IPS-18a (cell line): ENCODE measurements at regions not wholly inside any gene's neighbourhood (a gene's known extent, or its start where the extent isn't known, plus 50 kb on each side); places are given as distances from the start of the nearest gene placed in this dataset.

ENCODE experiments used
- H3K27ac ChIP-seq: one replicate; pipeline ENCODE4 v1.5.1; 2013; ENCODE audit warnings: low read length
- H3K27me3 ChIP-seq: one replicate; pipeline ENCODE4 v1.6.1; 2013; ENCODE audit warnings: mild to moderate bottlenecking, low read length; ENCODE audit not compliant: control insufficient read depth, insufficient read depth
- H3K36me3 ChIP-seq: one replicate; pipeline ENCODE4 v1.6.1; 2013; ENCODE audit warnings: low read depth, low read length; ENCODE audit not compliant: control insufficient read depth
- H3K4me1 ChIP-seq: one replicate; pipeline ENCODE4 v1.6.1; 2013; ENCODE audit warnings: low read depth, low read length; ENCODE audit not compliant: control insufficient read depth
- H3K4me3 ChIP-seq: one replicate; pipeline ENCODE4 v1.5.1; 2013; ENCODE audit warnings: low read length
- H3K9ac ChIP-seq: one replicate; pipeline ENCODE4 v1.6.1; 2013; ENCODE audit warnings: mild to moderate bottlenecking, low read length, moderate library complexity
- H3K9me3 ChIP-seq: one replicate; pipeline ENCODE4 v1.6.1; 2013; ENCODE audit warnings: low read depth, low read length; ENCODE audit not compliant: control insufficient read depth

DNA sequence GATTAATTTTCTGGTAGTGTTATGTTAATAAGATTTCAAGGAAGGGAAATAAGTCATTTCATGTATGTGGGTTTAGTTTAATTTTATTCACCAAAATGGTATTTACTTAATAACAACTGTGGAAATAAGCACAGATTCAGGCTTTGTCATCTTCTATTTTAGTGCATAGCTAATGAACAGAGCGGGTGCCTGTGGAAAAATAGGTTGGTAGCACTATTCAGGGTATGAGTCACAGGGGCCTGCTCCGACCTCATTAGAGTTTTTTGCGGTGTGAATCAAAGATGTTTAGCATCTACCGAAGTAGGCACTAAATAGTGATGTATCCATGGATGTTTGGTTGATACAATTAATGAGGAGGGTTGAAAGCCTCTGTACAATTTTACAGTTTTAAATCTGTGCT, 78.2 kb downstream of the FAT3 start:
- Histone ChIP-seq H3K36me3 (no peaks in the 10 kb centered on the region), H3K4me1 (peaks cover 25% of the 10 kb centered on the region), H3K9me3 (no peaks in the 10 kb centered on the region), H3K4me3 (no peak overlapping the region), H3K27ac (no peak overlapping the region), H3K9ac (no peak overlapping the region), H3K27me3 (no peaks in the 10 kb centered on the region)

GRCh38 chr11:92304271-92304670, 79.7 kb downstream of the FAT3 start:
- H3K9ac ChIP-seq = no peak overlapping the region
- no peak overlapping the region for H3K4me3 ChIP-seq
- peaks cover 40% of the 10 kb centered on the region for H3K4me1 ChIP-seq
- no peak overlapping the region for H3K27ac ChIP-seq
- no peaks in the 10 kb centered on the region for H3K36me3 ChIP-seq
- H3K27me3 ChIP-seq = no peaks in the 10 kb centered on the region
- H3K9me3 ChIP-seq = no peaks in the 10 kb centered on the region

GRCh38 chr11:92306966-92307510, 82.4 kb downstream of the FAT3 start:
- H3K27me3 ChIP-seq = no peaks in the 10 kb centered on the region
- no peaks in the 10 kb centered on the region for H3K36me3 ChIP-seq
- no peaks in the 10 kb centered on the region for H3K9me3 ChIP-seq
- H3K9ac ChIP-seq = no peak overlapping the region
- H3K4me3 ChIP-seq = no peak overlapping the region
- no peak overlapping the region for H3K27ac ChIP-seq
- peaks cover 63% of the 10 kb centered on the region for H3K4me1 ChIP-seq

DNA sequence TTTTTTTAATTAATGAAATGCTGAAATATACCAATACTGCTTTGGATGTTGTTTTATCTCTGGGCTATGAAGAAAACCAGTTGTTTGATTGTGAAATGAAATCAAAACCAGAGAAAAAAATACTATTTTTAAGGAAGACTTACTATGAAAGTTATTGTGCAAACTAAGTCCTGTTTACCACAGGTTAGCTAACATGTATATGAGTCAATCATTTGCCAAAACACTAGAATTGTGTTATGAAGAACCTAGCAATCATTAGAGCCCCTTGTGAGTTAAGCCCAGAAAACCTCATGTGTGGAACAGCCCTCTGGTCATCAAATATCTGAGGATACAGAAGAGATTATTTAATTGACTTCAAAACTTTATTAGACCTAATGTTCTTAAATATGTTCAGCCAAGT, 83.7 kb downstream of the FAT3 start:
- H3K9ac ChIP-seq = peak overlapping the region; percentile 6
- H3K4me1 ChIP-seq = peaks cover 73% of the 10 kb centered on the region
- no peaks in the 10 kb centered on the region for H3K27me3 ChIP-seq

GRCh38 chr11:92311616-92312449, 87.2 kb downstream of the FAT3 start:
- no peaks in the 10 kb centered on the region for H3K9me3 ChIP-seq
- H3K4me1 ChIP-seq = peaks cover 82% of the 10 kb centered on the region
- peak overlapping the region; percentile 20 for H3K9ac ChIP-seq
- peak overlapping the region; percentile 34 for H3K4me3 ChIP-seq
- no peaks in the 10 kb centered on the region for H3K36me3 ChIP-seq
- no peaks in the 10 kb centered on the region for H3K27me3 ChIP-seq
- H3K27ac ChIP-seq = peak overlapping the region; percentile 35

More for the DNA sequence above, 83.7 kb downstream of the FAT3 start:
- Histone ChIP-seq H3K4me3 (peak overlapping the region; percentile 34), H3K9me3 (no peaks in the 10 kb centered on the region), H3K27ac (no peak overlapping the region), H3K36me3 (no peaks in the 10 kb centered on the region)

DNA sequence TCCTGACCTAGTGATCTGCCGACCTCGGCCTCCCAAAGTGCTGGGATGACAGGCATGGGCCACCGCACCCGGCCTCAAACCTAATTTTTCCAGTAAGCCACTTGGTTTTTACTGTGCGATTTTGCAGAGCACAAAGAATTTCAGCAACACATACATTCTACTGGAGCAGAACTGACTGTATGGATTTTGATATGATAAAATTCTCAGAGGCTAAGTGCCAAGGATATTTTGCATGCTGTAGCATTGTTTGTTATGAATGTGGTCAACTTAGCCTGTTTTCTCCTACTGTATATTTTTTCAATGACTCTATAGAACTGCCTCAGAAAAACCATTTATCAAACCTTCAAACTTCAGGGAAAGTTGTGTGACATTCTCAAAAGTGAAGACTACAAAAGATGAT, 89.2 kb downstream of the FAT3 start:
- Histone ChIP-seq H3K36me3 (no peaks in the 10 kb centered on the region), H3K27ac (no peak overlapping the region), H3K4me3 (no peak overlapping the region), H3K9ac (no peak overlapping the region), H3K4me1 (peaks cover 80% of the 10 kb centered on the region), H3K9me3 (no peaks in the 10 kb centered on the region), H3K27me3 (no peaks in the 10 kb centered on the region)

GRCh38 chr11:92314499-92314898, 89.9 kb downstream of the FAT3 start:
- H3K4me1 ChIP-seq = peaks cover 80% of the 10 kb centered on the region
- H3K27me3 ChIP-seq = no peaks in the 10 kb centered on the region
- no peak overlapping the region for H3K9ac ChIP-seq
- no peaks in the 10 kb centered on the region for H3K9me3 ChIP-seq
- H3K36me3 ChIP-seq = no peaks in the 10 kb centered on the region
- H3K4me3 ChIP-seq = no peak overlapping the region
- H3K27ac ChIP-seq = no peak overlapping the region

GRCh38 chr11:92316106-92316809, 91.6 kb downstream of the FAT3 start:
- no peaks in the 10 kb centered on the region for H3K9me3 ChIP-seq
- no peak overlapping the region for H3K4me3 ChIP-seq
- no peak overlapping the region for H3K9ac ChIP-seq
- H3K27ac ChIP-seq = no peak overlapping the region
- peaks cover 74% of the 10 kb centered on the region for H3K4me1 ChIP-seq
- H3K36me3 ChIP-seq = no peaks in the 10 kb centered on the region
- no peaks in the 10 kb centered on the region for H3K27me3 ChIP-seq

- Histone ChIP-seq H3K9me3 (no peaks in the 10 kb centered on the region), H3K9ac (no peak overlapping the region), H3K36me3 (no peaks in the 10 kb centered on the region), H3K4me3 (no peak overlapping the region), H3K4me1 (peaks cover 66% of the 10 kb centered on the region), H3K27ac (no peak overlapping the region), H3K27me3 (no peaks in the 10 kb centered on the region)
Observed at GRCh38 chr11:92317222-92317621, 92.6 kb downstream of the FAT3 start.

DNA sequence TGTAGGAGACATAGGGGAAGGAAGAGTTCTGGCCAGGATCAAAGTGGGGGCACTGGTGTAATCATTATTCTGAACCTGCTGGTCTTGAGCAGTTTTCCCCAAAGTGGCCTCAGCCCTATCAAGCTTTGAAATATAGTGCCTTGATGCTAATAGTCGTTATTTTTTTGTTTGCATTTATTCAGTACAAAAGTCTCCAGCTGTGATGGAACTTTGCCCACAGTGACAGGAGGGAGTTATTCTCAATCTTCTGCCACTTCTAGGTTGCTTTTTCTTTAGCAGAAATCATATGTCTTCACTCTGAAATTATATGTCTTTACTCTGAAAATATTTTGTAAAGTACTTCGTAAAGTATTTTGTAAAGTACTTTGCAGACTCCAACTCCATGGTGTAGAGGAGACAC, 93.1 kb downstream of the FAT3 start:
- no peak overlapping the region for H3K9ac ChIP-seq
- H3K36me3 ChIP-seq = no peaks in the 10 kb centered on the region
- H3K4me1 ChIP-seq = peaks cover 61% of the 10 kb centered on the region
- no peaks in the 10 kb centered on the region for H3K9me3 ChIP-seq
- no peak overlapping the region for H3K4me3 ChIP-seq
- no peaks in the 10 kb centered on the region for H3K27me3 ChIP-seq
- H3K27ac ChIP-seq = no peak overlapping the region

DNA sequence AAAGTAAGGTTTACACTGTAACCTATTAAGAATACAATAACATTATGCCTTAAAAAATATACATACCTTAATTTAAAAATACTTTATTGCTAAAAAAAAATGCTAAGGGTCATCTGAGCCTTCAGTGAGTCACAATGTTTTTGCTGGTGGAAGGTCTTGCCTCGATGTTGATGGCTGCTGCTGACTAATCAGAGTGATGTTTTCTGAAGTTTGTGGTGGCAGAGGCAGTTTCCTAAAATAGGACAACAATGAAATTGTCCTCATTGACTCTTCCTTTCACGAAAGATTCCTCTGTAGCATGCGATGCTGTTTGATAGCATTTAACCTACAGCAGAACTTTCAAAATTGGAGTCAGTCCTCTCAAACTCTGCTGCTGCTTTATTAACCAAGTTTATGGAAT, 97.6 kb downstream of the FAT3 start:
- Histone ChIP-seq H3K27ac (no peak overlapping the region), H3K27me3 (no peaks in the 10 kb centered on the region), H3K36me3 (no peaks in the 10 kb centered on the region), H3K9me3 (no peaks in the 10 kb centered on the region), H3K4me3 (no peak overlapping the region), H3K4me1 (peaks cover 32% of the 10 kb centered on the region), H3K9ac (no peak overlapping the region)
